Vagina (tissue), 2 donors: ENCODE measurements at regions not wholly inside any gene's neighbourhood (a gene's known extent, or its start where the extent isn't known, plus 50 kb on each side); places are given as distances from the start of the nearest gene placed in this dataset.
"Not testable (repeated sequence)": the region's sequence is repeated elsewhere in the genome, so short reads cannot be mapped to it uniquely, and the experiment has no call there.

Experiments used
- CTCF ChIP-seq, 3 experiments: fragments of 450-650 bp in 2 of 3; fragments of 200-600 bp in 1 of 3; sonication (generic) in 1 of 3; IDR thresholded peaks; one replicate each; pipeline ENCODE4 v1.5.1; 2017 to 2019; ENCODE audit warnings: antibody characterized with exemption in 3 of 3, mild to moderate bottlenecking in 2 of 3, moderate library complexity in 2 of 3
- POLR2A ChIP-seq, 2 donors: fragments of 450-650 bp; IDR thresholded peaks; one replicate each; pipeline ENCODE4 v1.6.1; 2017; ENCODE audit warnings: antibody characterized with exemption in 2 of 2, mild to moderate bottlenecking in 2 of 2, moderate library complexity in 2 of 2

GRCh38 chr2:49298693-49299092 lies 144.4 kb upstream of the FSHR start:
- not testable (repeated sequence) for TF ChIP-seq CTCF, POLR2A (IDR thresholded peaks at IDR 0.05)
